Vagina (tissue), 2 donors: ENCODE measurements at regions not wholly inside any gene's neighbourhood (a gene's known extent, or its start where the extent isn't known, plus 50 kb on each side); places are given as distances from the start of the nearest gene placed in this dataset.

Source experiments
- POLR2A ChIP-seq, 2 donors: fragments of 450-650 bp; IDR thresholded peaks; one replicate each; pipeline ENCODE4 v1.6.1; 2017; ENCODE audit warnings: antibody characterized with exemption in 2 of 2, mild to moderate bottlenecking in 2 of 2, moderate library complexity in 2 of 2
- TF ChIP-seq, protein P1 (sequence below), 3 experiments: fragments of 450-650 bp in 2 of 3; fragments of 200-600 bp in 1 of 3; sonication (generic) in 1 of 3; IDR thresholded peaks; one replicate each; pipeline ENCODE4 v1.5.1; 2017 to 2019; ENCODE audit warnings: antibody characterized with exemption in 3 of 3, mild to moderate bottlenecking in 2 of 3, moderate library complexity in 2 of 3

DNA sequence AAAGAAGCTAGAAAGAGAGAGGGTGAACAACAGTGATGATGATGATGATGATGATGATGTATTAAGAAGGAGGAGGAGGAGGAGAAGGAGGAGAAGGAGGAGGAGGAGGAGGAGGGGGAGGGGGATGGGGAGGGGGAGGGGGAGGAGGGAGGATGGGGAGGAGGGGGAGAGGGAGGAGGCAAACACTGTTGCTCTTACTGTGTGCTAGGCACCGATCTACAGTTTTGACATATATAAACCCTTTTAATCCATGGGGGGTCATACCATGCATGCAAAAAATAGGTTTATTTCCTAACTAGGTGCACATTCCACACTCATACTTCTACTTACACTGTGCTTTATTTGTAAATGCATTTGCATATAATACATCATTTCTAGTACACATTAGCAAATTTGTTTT lies 482.8 kb upstream of the FAM241A start:
- TF ChIP-seq, protein P1, sequence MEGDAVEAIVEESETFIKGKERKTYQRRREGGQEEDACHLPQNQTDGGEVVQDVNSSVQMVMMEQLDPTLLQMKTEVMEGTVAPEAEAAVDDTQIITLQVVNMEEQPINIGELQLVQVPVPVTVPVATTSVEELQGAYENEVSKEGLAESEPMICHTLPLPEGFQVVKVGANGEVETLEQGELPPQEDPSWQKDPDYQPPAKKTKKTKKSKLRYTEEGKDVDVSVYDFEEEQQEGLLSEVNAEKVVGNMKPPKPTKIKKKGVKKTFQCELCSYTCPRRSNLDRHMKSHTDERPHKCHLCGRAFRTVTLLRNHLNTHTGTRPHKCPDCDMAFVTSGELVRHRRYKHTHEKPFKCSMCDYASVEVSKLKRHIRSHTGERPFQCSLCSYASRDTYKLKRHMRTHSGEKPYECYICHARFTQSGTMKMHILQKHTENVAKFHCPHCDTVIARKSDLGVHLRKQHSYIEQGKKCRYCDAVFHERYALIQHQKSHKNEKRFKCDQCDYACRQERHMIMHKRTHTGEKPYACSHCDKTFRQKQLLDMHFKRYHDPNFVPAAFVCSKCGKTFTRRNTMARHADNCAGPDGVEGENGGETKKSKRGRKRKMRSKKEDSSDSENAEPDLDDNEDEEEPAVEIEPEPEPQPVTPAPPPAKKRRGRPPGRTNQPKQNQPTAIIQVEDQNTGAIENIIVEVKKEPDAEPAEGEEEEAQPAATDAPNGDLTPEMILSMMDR (IDR thresholded peaks at IDR 0.05) = no peak
- TF ChIP-seq POLR2A (IDR thresholded peaks at IDR 0.05) = no peak
